GM12864 (cell line): ENCODE measurements at regions not wholly inside any gene's neighbourhood (a gene's known extent, or its start where the extent isn't known, plus 50 kb on each side); places are given as distances from the start of the nearest gene placed in this dataset.
A peak's percentile ranks its signal among the peaks of the same experiment; 100 is the strongest.

Source experiments
- DNase-seq: peaks from one replicate; pipeline ENCODE4 v3.0.0-alpha.2; 2011; ENCODE audit warnings: low read depth
- H3K4me3 ChIP-seq: 2 replicates; pipeline ENCODE4 v1.5.1; 2011; ENCODE audit warnings: mild to moderate bottlenecking, low read depth, low read length, control low read depth
- CTCF ChIP-seq: IDR thresholded peaks from 2 replicates; pipeline ENCODE4 v1.5.1; 2011; ENCODE audit warnings: low read depth, mild to moderate bottlenecking, moderate library complexity, low read length, control low read depth, inconsistent platforms; ENCODE audit errors: missing control alignments

GRCh38 chr7:27315066-27315465 is 72.5 kb downstream of the EVX1 start:
- TF ChIP-seq CTCF = no peak

GRCh38 chr7:27316311-27316710 is 73.7 kb downstream of the EVX1 start:
- TF ChIP-seq CTCF = no peak
- DNase-seq = no peak
- no peak overlapping the region for H3K4me3 ChIP-seq

More at GRCh38 chr7:27315066-27315465, 72.5 kb downstream of the EVX1 start:
- no peak overlapping the region for H3K4me3 ChIP-seq
- no peak for DNase-seq

GRCh38 chr7:27324246-27324645 is 81.6 kb downstream of the EVX1 start:
- TF ChIP-seq CTCF = no peak
- no peak overlapping the region for H3K4me3 ChIP-seq
- no peak for DNase-seq

GRCh38 chr7:27329909-27330308 is 87.3 kb downstream of the EVX1 start:
- peak; percentile 2 for TF ChIP-seq CTCF
- no peak for DNase-seq
- no peak overlapping the region for H3K4me3 ChIP-seq

- TF ChIP-seq CTCF = no peak
- DNase-seq = no peak
- no peak overlapping the region for H3K4me3 ChIP-seq
Observed at GRCh38 chr7:27339478-27339877, 96.9 kb downstream of the EVX1 start.

- no peak for DNase-seq
- TF ChIP-seq CTCF = no peak
- no peak overlapping the region for H3K4me3 ChIP-seq
Observed at GRCh38 chr7:27344471-27344870, 101.9 kb downstream of the EVX1 start.

GRCh38 chr7:27345164-27345887 is 102.7 kb downstream of the EVX1 start:
- no peak overlapping the region for H3K4me3 ChIP-seq
- DNase-seq = no peak
- no peak for TF ChIP-seq CTCF
